ENCODE measurements at regions not wholly inside any gene's neighbourhood (a gene's known extent, or its start where the extent isn't known, plus 50 kb on each side); places are given as distances from the start of the nearest gene placed in this dataset.

DNA sequence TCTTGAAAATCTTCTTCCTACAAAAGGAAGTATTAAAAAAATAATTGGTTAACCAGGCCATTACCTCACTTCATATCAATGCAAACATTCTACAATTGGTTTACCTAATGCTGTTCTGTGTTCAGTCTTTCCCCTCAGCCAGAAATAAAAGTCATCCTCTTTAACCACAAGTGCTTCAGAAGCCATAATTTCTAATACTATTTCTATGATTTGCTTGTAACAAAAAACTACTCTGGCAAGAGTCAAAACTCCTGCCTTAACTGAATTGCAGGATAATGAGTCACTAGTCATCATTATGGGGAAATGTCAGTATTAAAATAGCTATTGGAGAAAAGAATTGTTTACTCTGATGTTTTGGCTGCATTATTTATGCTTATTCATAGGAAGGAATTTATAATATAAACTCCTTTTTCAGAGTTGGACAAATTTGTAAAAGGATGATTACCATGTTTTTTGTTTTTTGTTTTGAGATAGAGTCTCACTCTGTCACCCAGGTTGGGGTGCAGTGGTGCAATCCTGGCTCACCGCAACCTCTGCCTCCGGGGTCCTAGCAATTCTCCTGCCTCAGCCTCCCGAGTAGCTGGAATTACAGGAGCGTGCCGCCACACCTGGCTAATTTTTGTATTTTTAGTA lies 55.5 kb upstream of the ODAD2 start:
- no peak for DNase-seq

GRCh38 chr10:28049286-28049685 lies 50.4 kb upstream of the ODAD2 start:
- DNase-seq: no peak
